ENCODE measurements at regions not wholly inside any gene's neighbourhood (a gene's known extent, or its start where the extent isn't known, plus 50 kb on each side); places are given as distances from the start of the nearest gene placed in this dataset.

- Histone ChIP-seq H3K27ac (ENCODE audit: insufficient read depth, low read length) (no peak overlapping the region), H3K36me3 (ENCODE audit: control insufficient read depth, insufficient read depth, low read length) (no peaks in the 10 kb centered on the region), H4K20me1 (ENCODE audit: control insufficient read depth, extremely low read depth, insufficient read depth, low read length) (no peaks in the 10 kb centered on the region), H2AFZ (ENCODE audit: low read length) (no peak overlapping the region), H3K4me3 (replicated peaks in 1 of 4; ENCODE audit: control extremely low read depth in 1 of 4, insufficient read depth in 1 of 4, low read depth in 3 of 4, low read length in 4 of 4) (no peak overlapping the region), H3K9ac (ENCODE audit: insufficient read depth, low read length) (no peak overlapping the region), H3K79me2 (ENCODE audit: control insufficient read depth, insufficient read depth, low read length) (no peaks in the 10 kb centered on the region), H3K9me3 (ENCODE audit: control insufficient read depth, insufficient read depth, low read depth, low read length) (no peaks in the 10 kb centered on the region), H3K27me3 (ENCODE audit: control insufficient read depth, insufficient read depth, low read length) (no peaks in the 10 kb centered on the region), H3K4me1 (ENCODE audit: control insufficient read depth, extremely low read depth, insufficient read depth, low read length) (no peaks in the 10 kb centered on the region), H3K4me2 (ENCODE audit: extremely low read depth, insufficient read depth, low read length) (no peak overlapping the region)
- TF ChIP-seq EZH2 (IDR thresholded peaks at IDR 0.05; ENCODE audit: low read length, missing control alignments) (no peak), CTCF (conservative IDR thresholded peaks at IDR 0.05 in 1 of 2, IDR thresholded peaks at IDR 0.05 in 1 of 2; ENCODE audit: low read depth in 1 of 2, low read length in 2 of 2) (no peak)
- DNase-seq (ENCODE audit: low read depth in 2 of 2): no peak
These were observed 131.8 kb upstream of the C14orf180 start for GRCh38 chr14:104447750-104448149.

DNA sequence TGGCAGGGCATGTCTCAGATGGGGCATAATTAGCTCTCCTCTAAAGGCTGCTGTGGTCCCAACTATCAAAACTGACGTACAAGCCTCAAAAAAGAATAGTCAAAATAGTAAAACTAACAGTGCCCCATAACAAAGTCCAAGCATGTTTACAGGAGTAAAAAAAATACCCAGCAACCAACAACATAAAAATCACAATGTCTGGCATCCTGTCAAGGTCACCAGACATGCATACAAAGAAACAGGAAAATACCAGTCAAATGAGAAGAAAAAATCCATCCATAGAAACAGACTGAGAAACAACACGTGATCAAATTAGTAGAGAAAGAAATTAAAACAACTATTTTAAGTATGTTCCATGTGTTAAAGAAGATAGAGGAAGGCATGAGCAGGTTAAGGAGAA lies 131.2 kb upstream of the C14orf180 start:
- no peak overlapping the region for H3K9ac ChIP-seq (ENCODE audit: insufficient read depth, low read length)
- TF ChIP-seq EZH2 (IDR thresholded peaks at IDR 0.05; ENCODE audit: low read length, missing control alignments) (no peak), CTCF (conservative IDR thresholded peaks at IDR 0.05 in 1 of 2, IDR thresholded peaks at IDR 0.05 in 1 of 2; ENCODE audit: low read depth in 1 of 2, low read length in 2 of 2) (no peak)
- H3K36me3 ChIP-seq (ENCODE audit: control insufficient read depth, insufficient read depth, low read length): no peaks in the 10 kb centered on the region
- H2AFZ ChIP-seq (ENCODE audit: low read length): no peak overlapping the region
- no peaks in the 10 kb centered on the region for H3K9me3 ChIP-seq (ENCODE audit: control insufficient read depth, insufficient read depth, low read depth, low read length)
- H3K27ac ChIP-seq (ENCODE audit: insufficient read depth, low read length): no peak overlapping the region
- no peak for DNase-seq (ENCODE audit: low read depth in 2 of 2)
- H3K79me2 ChIP-seq (ENCODE audit: control insufficient read depth, insufficient read depth, low read length): no peaks in the 10 kb centered on the region
- H3K27me3 ChIP-seq (ENCODE audit: control insufficient read depth, insufficient read depth, low read length): no peaks in the 10 kb centered on the region
- H4K20me1 ChIP-seq (ENCODE audit: control insufficient read depth, extremely low read depth, insufficient read depth, low read length): no peaks in the 10 kb centered on the region
- no peak overlapping the region for H3K4me2 ChIP-seq (ENCODE audit: extremely low read depth, insufficient read depth, low read length)
- H3K4me1 ChIP-seq (ENCODE audit: control insufficient read depth, extremely low read depth, insufficient read depth, low read length): no peaks in the 10 kb centered on the region
- no peak overlapping the region for H3K4me3 ChIP-seq (replicated peaks in 1 of 4; ENCODE audit: control extremely low read depth in 1 of 4, insufficient read depth in 1 of 4, low read depth in 3 of 4, low read length in 4 of 4)

DNA sequence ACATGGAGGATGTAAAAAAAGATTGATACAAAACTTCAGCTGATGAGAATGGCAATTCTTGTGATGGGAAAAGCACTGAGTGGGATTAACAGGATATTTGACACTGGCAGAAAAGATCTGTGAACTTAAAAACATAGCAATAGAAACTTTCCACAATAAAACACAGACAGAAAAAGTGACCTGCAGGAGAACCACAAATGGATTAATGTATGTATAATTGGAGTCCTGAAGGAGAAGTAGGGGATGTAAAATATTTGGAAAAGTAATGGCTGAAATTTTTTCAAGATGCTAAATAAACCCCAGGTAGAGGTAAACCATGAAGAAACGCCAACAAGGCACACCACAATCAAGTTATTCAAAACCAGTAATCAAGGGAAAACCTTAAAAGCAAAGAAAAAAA lies 130.8 kb upstream of the C14orf180 start:
- Histone ChIP-seq H3K4me2 (ENCODE audit: extremely low read depth, insufficient read depth, low read length) (no peak overlapping the region), H3K27ac (ENCODE audit: insufficient read depth, low read length) (no peak overlapping the region), H3K4me3 (replicated peaks in 1 of 4; ENCODE audit: control extremely low read depth in 1 of 4, insufficient read depth in 1 of 4, low read depth in 3 of 4, low read length in 4 of 4) (no peak overlapping the region), H4K20me1 (ENCODE audit: control insufficient read depth, extremely low read depth, insufficient read depth, low read length) (no peaks in the 10 kb centered on the region), H2AFZ (ENCODE audit: low read length) (no peak overlapping the region), H3K27me3 (ENCODE audit: control insufficient read depth, insufficient read depth, low read length) (no peaks in the 10 kb centered on the region), H3K36me3 (ENCODE audit: control insufficient read depth, insufficient read depth, low read length) (no peaks in the 10 kb centered on the region), H3K9ac (ENCODE audit: insufficient read depth, low read length) (no peak overlapping the region), H3K4me1 (ENCODE audit: control insufficient read depth, extremely low read depth, insufficient read depth, low read length) (no peaks in the 10 kb centered on the region), H3K9me3 (ENCODE audit: control insufficient read depth, insufficient read depth, low read depth, low read length) (no peaks in the 10 kb centered on the region), H3K79me2 (ENCODE audit: control insufficient read depth, insufficient read depth, low read length) (no peaks in the 10 kb centered on the region)
- no peak for DNase-seq (ENCODE audit: low read depth in 2 of 2)
- TF ChIP-seq CTCF (conservative IDR thresholded peaks at IDR 0.05 in 1 of 2, IDR thresholded peaks at IDR 0.05 in 1 of 2; ENCODE audit: low read depth in 1 of 2, low read length in 2 of 2) (no peak), EZH2 (IDR thresholded peaks at IDR 0.05; ENCODE audit: low read length, missing control alignments) (no peak)
